Subcutaneous abdominal adipose tissue (tissue), 5 donors: ENCODE measurements at regions not wholly inside any gene's neighbourhood (a gene's known extent, or its start where the extent isn't known, plus 50 kb on each side); places are given as distances from the start of the nearest gene placed in this dataset.

Source experiments
- H3K27ac ChIP-seq: one replicate; pipeline ENCODE4 v1.7.0; 2013; ENCODE audit warnings: low read depth, mild to moderate bottlenecking, inconsistent platforms, low read length, moderate library complexity
- H3K27me3 ChIP-seq, 5 donors: one replicate each; pipeline ENCODE4 v1.7.0; 2013; ENCODE audit warnings: low read length in 5 of 5, inconsistent platforms in 1 of 5; ENCODE audit not compliant: control insufficient read depth in 5 of 5, insufficient read depth in 4 of 5
- H3K36me3 ChIP-seq, 5 donors: one replicate each; pipeline ENCODE4 v1.7.0; 2013; ENCODE audit warnings: low read length in 5 of 5; ENCODE audit not compliant: control insufficient read depth in 5 of 5, insufficient read depth in 5 of 5
- H3K4me1 ChIP-seq, 5 donors: one replicate each; pipeline ENCODE4 v1.7.0; 2013; ENCODE audit warnings: low read length in 5 of 5, mild to moderate bottlenecking in 3 of 5, moderate library complexity in 1 of 5; ENCODE audit not compliant: control insufficient read depth in 5 of 5, insufficient read depth in 5 of 5
- H3K4me3 ChIP-seq, 5 donors: one replicate each; pipeline ENCODE4 v1.7.0; 2013; ENCODE audit warnings: low read length in 5 of 5, low read depth in 1 of 5
- H3K9ac ChIP-seq, 5 donors: one replicate each; pipeline ENCODE4 v1.7.0; 2013; ENCODE audit warnings: low read length in 5 of 5, mild to moderate bottlenecking in 4 of 5, moderate library complexity in 3 of 5
- H3K9me3 ChIP-seq, 5 donors: one replicate each; pipeline ENCODE4 v1.7.0; 2013; ENCODE audit warnings: low read length in 5 of 5; ENCODE audit not compliant: control insufficient read depth in 5 of 5
- donor health status: healthy.
- donor health status: healthy.
- donor health status: healthy.
- donor health status: healthy.
- donor health status: healthy.

GRCh38 chr5:50927953-50928352 lies 261.5 kb downstream of the PARP8 start:
- Histone ChIP-seq H3K9ac (no peak overlapping the region), H3K27ac (no peak overlapping the region), H3K4me1 (peaks cover 0 to 12% (median 0%) of the 10 kb centered on the region in 5 donors), H3K36me3 (no peaks in the 10 kb centered on the region), H3K27me3 (no peaks in the 10 kb centered on the region), H3K4me3 (no peak overlapping the region), H3K9me3 (no peaks in the 10 kb centered on the region)

GRCh38 chr5:50929174-50929573 lies 262.7 kb downstream of the PARP8 start:
- H3K36me3 ChIP-seq: no peaks in the 10 kb centered on the region
- H3K27ac ChIP-seq: no peak overlapping the region
- H3K4me1 ChIP-seq: peaks cover 0 to 9% (median 0%) of the 10 kb centered on the region in 5 donors
- no peak overlapping the region for H3K9ac ChIP-seq
- no peaks in the 10 kb centered on the region for H3K9me3 ChIP-seq
- H3K4me3 ChIP-seq: no peak overlapping the region
- H3K27me3 ChIP-seq: no peaks in the 10 kb centered on the region

- Histone ChIP-seq H3K9me3 (no peaks in the 10 kb centered on the region), H3K36me3 (no peaks in the 10 kb centered on the region), H3K27me3 (no peaks in the 10 kb centered on the region), H3K4me3 (no peak overlapping the region), H3K4me1 (peaks cover 0 to 9% (median 0%) of the 10 kb centered on the region in 5 donors), H3K27ac (no peak overlapping the region), H3K9ac (no peak overlapping the region)
These were observed 267.9 kb downstream of the PARP8 start for GRCh38 chr5:50934343-50934742.

GRCh38 chr5:50945139-50945538 lies 278.7 kb downstream of the PARP8 start:
- Histone ChIP-seq H3K4me3 (no peak overlapping the region), H3K36me3 (no peaks in the 10 kb centered on the region), H3K9me3 (peaks cover 0 to 6% (median 0%) of the 10 kb centered on the region in 5 donors), H3K27me3 (no peaks in the 10 kb centered on the region), H3K9ac (no peak overlapping the region), H3K27ac (no peak overlapping the region), H3K4me1 (no peaks in the 10 kb centered on the region)

GRCh38 chr5:50947906-50948683 lies 281.7 kb downstream of the PARP8 start:
- no peak overlapping the region for H3K4me3 ChIP-seq

DNA sequence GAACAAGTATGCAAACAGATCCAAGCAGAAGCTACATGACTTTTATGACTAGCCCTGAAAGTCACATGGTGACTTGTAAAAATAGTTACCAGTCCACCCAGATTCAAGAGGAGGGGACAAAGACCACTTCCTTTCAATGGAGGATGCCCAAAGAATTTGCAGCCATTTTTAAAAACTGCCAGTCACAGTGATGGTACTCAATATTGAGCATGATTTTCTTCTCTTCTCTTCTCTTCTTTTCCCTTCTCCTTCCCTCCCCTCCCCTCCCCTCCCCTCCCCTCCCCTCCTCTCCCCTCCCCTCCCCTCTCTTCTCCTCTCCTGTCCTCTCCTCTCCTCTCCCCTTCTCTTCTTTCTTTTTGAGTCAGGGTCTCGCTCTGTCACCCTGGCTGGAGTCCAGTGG lies 286.9 kb downstream of the PARP8 start:
- no peak overlapping the region for H3K9ac ChIP-seq
- no peaks in the 10 kb centered on the region for H3K9me3 ChIP-seq
- no peaks in the 10 kb centered on the region for H3K4me1 ChIP-seq
- no peaks in the 10 kb centered on the region for H3K36me3 ChIP-seq
- no peak overlapping the region for H3K4me3 ChIP-seq
- peaks cover 0 to 3% (median 0%) of the 10 kb centered on the region in 5 donors for H3K27me3 ChIP-seq
- H3K27ac ChIP-seq: no peak overlapping the region

More at GRCh38 chr5:50947906-50948683, 281.7 kb downstream of the PARP8 start:
- Histone ChIP-seq H3K27me3 (peaks cover 0 to 3% (median 0%) of the 10 kb centered on the region in 5 donors), H3K27ac (no peak overlapping the region), H3K4me1 (no peaks in the 10 kb centered on the region), H3K36me3 (no peaks in the 10 kb centered on the region), H3K9ac (no peak overlapping the region), H3K9me3 (peaks cover 0 to 1% (median 0%) of the 10 kb centered on the region in 5 donors)

DNA sequence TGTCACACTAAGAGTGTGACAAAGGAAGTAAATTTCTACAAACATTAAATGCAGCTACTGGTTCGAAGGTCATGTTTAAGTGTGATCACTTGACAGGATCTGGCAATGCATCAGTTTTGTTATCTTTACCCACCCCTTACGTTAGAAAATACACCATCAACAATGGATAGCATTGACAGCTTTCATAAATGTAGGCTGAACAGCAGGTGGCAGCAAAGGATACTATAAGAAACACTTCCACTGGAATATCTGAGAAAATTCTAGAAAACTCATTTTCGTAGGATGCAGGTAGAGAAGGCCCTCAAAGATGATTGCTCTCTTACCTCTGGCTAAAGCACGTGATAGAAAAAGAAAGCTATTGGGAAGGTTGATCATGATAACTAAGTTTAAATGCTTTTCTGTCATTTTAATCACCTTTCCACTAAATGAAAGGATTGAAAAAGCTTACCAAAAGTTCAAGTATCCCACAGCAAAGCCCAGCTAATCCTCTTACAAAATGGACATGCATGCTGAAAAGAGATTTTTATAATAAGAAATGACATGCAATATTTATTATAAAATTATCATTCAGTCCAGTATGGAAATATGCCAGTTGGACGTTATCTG lies 292.5 kb downstream of the PARP8 start:
- Histone ChIP-seq H3K4me3 (no peak overlapping the region), H3K27ac (no peak overlapping the region), H3K9me3 (no peaks in the 10 kb centered on the region), H3K9ac (no peak overlapping the region), H3K27me3 (peaks cover under 1 to 11% (median 3%) of the 10 kb centered on the region in 5 donors), H3K4me1 (peaks cover 0 to 11% (median 9%) of the 10 kb centered on the region in 5 donors), H3K36me3 (no peaks in the 10 kb centered on the region)

- peaks cover 28 to 52% (median 34%) of the 10 kb centered on the region in 5 donors for H3K27me3 ChIP-seq
- H3K27ac ChIP-seq: no peak overlapping the region
These were observed 296.8 kb downstream of the PARP8 start for GRCh38 chr5:50962934-50963872.

DNA sequence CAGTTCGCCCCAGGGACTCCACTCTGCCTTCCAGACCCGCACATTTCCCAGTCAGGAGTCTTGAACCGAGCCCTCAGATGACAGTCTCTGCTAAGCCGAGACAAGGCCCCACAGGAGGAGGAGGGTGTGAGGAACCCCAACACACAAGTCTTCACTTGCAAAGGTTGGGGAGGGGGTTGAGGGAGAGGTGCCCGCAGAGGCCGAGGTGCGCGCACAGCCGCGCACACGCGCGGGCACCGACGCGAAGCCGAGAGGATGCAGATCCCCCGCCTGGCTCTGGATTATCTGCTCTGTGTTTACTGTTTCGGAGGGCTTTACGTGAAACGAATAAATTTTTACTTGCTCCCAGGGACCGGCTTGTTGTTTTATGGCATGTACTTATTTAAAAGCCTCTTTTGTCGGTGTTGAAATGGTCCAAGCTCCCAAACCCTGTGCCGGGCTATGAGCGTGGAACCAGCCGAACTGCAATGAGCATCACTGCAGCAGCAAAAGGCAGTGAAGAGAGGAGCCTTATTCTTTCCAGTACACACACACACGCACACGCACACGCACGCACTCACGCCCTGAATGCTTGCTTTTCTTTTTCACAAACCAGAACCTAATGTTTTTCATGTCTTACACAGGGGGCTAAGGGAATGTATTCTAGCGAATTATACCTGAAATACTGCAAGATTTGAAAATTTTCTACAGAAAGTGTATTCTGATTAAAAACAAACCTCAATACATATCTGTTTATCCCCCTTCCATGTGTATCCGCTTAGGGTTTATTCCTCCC lies 297.7 kb downstream of the PARP8 start:
- no peak overlapping the region for H3K27ac ChIP-seq
- no peaks in the 10 kb centered on the region for H3K36me3 ChIP-seq
- no peaks in the 10 kb centered on the region for H3K9me3 ChIP-seq
- no peak overlapping the region for H3K9ac ChIP-seq
- peaks cover 35 to 62% (median 42%) of the 10 kb centered on the region in 5 donors for H3K27me3 ChIP-seq
- peak overlapping the region in 2 of 5 donors; percentile 36 to 43 for H3K4me3 ChIP-seq
- peaks cover 0 to 51% (median 35%) of the 10 kb centered on the region in 5 donors for H3K4me1 ChIP-seq

More at GRCh38 chr5:50962934-50963872, 296.8 kb downstream of the PARP8 start:
- H3K4me3 ChIP-seq: peak overlapping the region; percentile 64 to 81 (median 65)
- H3K4me1 ChIP-seq: peaks cover 0 to 41% (median 25%) of the 10 kb centered on the region in 5 donors
- H3K36me3 ChIP-seq: no peaks in the 10 kb centered on the region
- H3K9ac ChIP-seq: peak overlapping the region in 3 of 5 donors; percentile 47 to 57 (median 55)
- H3K9me3 ChIP-seq: no peaks in the 10 kb centered on the region
